ENCODE measurements at regions not wholly inside any gene's neighbourhood (a gene's known extent, or its start where the extent isn't known, plus 50 kb on each side); places are given as distances from the start of the nearest gene placed in this dataset.

DNA sequence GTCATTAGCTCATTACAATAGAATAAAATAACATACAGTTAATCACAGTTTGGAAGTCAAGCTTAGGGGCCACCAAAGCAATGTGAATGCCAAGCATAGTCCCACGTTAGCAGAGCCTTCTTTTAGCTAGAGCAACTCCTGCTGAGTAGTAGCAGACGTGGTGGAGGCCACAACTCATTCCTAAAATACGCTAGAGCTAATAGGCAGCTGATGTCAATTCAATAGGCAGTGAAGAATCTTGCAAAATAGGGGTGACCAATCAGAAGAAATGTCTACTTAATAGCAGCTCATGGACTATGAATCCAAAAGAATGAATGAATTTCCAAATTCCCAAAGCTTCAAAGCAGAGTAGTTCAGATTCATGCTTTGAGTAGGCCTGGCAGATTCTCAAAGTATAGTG is 292.9 kb upstream of the RORA start:
- no peak overlapping the region for H3K4me2 ChIP-seq (ENCODE audit: unreplicated experiment)
- H3K9me2 ChIP-seq (ENCODE audit: insufficient read depth): no peaks in the 10 kb centered on the region
- no peak overlapping the region for H3K9ac ChIP-seq
- H3F3A ChIP-seq (ENCODE audit: insufficient read depth): no peaks in the 10 kb centered on the region
- no peak overlapping the region for H3K27ac ChIP-seq
- H3K9me3 ChIP-seq (ENCODE audit: low read depth): no peaks in the 10 kb centered on the region
- H4K20me1 ChIP-seq (ENCODE audit: insufficient read depth): no peaks in the 10 kb centered on the region
- H3K79me2 ChIP-seq (ENCODE audit: insufficient read depth): no peaks in the 10 kb centered on the region
- H2AFZ ChIP-seq: no peak overlapping the region
- no peaks in the 10 kb centered on the region for H3K4me1 ChIP-seq (ENCODE audit: insufficient read depth)
- in situ Hi-C loops (cut with MboI): no loop called here
- H3K4me3 ChIP-seq: no peak overlapping the region
- peak; percentile 3 for DNase-seq
- TF ChIP-seq EZH2 (IDR thresholded peaks at IDR 0.05; ENCODE audit: insufficient read depth, poor library complexity, severe bottlenecking): no peak
- no peak for TF ChIP-seq EZH2phosphoT487 (IDR thresholded peaks at IDR 0.05; ENCODE audit: insufficient read depth, low read depth)
- no peaks in the 10 kb centered on the region for H3K36me3 ChIP-seq (ENCODE audit: low read depth)
- WGBS, 2 experiments (ENCODE audit: low coverage in 1 of 2, low lambda C conversion rate in 2 of 2, missing lambda C conversion rate in 2 of 2): 10 to 11% methylated on average over 3 of the region's 3 CpGs
- H3K27me3 ChIP-seq (replicated peaks; ENCODE audit: insufficient read depth): no peaks in the 10 kb centered on the region; the same call in 1 of the 2 replicates

DNA sequence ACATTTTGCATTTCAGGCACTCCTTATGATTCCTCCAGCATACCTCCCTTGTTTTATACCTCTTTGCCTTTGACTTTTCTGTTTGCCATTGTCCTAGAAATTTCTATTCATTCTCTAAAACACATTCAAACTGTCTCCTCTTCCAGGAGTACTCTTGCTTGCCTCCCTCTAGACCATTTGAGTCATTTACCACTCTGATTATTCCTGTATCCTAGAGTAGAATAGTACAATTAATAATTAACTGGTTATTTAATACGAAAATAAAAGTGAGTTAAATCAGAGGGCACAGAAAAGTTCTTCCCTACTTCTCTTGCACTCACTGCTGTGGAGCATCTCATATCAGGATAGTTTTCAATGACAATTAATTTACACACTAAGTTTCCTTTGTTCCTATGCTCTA is 290.2 kb upstream of the RORA start:
- DNase-seq: no peak
- 11 to 14% methylated on average over 1 of the region's 1 CpG for WGBS, 2 experiments (ENCODE audit: low coverage in 1 of 2, low lambda C conversion rate in 2 of 2, missing lambda C conversion rate in 2 of 2)

DNA sequence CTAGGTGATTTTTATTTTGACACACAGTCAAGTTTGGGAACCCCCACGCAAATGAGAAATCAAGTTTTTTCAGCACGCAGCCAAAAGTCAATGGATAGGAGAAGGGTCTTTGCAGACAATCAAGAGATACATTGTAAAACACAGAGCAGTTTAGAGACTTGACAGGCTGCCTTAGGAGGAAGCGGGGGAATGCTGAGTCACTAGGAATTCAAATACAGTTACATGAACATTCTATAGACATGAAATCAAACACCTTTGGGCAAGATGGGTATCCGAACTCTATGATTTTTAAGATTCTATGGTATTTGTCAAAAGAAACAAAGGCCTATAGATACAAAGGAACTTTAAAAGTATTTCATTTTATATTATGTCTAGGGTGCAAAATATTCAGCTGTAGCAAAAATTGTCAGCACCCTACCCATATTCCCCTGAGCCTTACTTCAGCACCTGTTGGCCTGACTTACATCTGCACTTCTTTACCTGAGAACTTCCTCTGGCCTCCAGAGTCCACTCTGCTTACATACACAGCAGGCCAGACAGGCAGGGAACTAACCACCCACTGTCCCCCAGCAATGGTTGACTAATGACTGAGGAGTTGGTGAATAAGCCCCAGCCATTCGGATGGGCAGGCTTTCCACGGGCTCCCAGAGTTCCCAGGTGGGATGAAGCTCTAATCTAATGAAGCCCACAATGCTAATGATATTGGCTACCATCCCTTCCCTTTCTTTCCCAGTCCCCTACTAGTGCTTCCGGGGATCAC is 289.3 kb upstream of the RORA start:
- H3K4me2 ChIP-seq (ENCODE audit: unreplicated experiment): no peak overlapping the region
- no peaks in the 10 kb centered on the region for H3K9me2 ChIP-seq (ENCODE audit: insufficient read depth)
- no peak overlapping the region for H3K9ac ChIP-seq
- in situ Hi-C loops (cut with MboI): no loop called here
- H3K79me2 ChIP-seq (ENCODE audit: insufficient read depth): no peaks in the 10 kb centered on the region
- H3F3A ChIP-seq (ENCODE audit: insufficient read depth): no peaks in the 10 kb centered on the region
- WGBS, 2 experiments (ENCODE audit: low coverage in 1 of 2, low lambda C conversion rate in 2 of 2, missing lambda C conversion rate in 2 of 2): 36 to 39% methylated on average over 7 of the region's 7 CpGs
- no peak overlapping the region for H3K4me3 ChIP-seq
- no peak overlapping the region for H2AFZ ChIP-seq
- no peak overlapping the region for H3K27ac ChIP-seq
- no peaks in the 10 kb centered on the region for H3K36me3 ChIP-seq (ENCODE audit: low read depth)
- no peak for DNase-seq
- no peaks in the 10 kb centered on the region for H3K9me3 ChIP-seq (ENCODE audit: low read depth)
- no peaks in the 10 kb centered on the region for H3K4me1 ChIP-seq (ENCODE audit: insufficient read depth)
- H3K27me3 ChIP-seq (replicated peaks; ENCODE audit: insufficient read depth): no peaks in the 10 kb centered on the region; the same call in 1 of the 2 replicates
- TF ChIP-seq EZH2 (IDR thresholded peaks at IDR 0.05; ENCODE audit: insufficient read depth, poor library complexity, severe bottlenecking): no peak
- TF ChIP-seq EZH2phosphoT487 (IDR thresholded peaks at IDR 0.05; ENCODE audit: insufficient read depth, low read depth): no peak
- no peaks in the 10 kb centered on the region for H4K20me1 ChIP-seq (ENCODE audit: insufficient read depth)

More for the DNA sequence above, 290.2 kb upstream of the RORA start:
- no peaks in the 10 kb centered on the region for H4K20me1 ChIP-seq (ENCODE audit: insufficient read depth)
- H3K79me2 ChIP-seq (ENCODE audit: insufficient read depth): no peaks in the 10 kb centered on the region
- no peaks in the 10 kb centered on the region for H3K4me1 ChIP-seq (ENCODE audit: insufficient read depth)
- H3K9me3 ChIP-seq (ENCODE audit: low read depth): no peaks in the 10 kb centered on the region
- no peak overlapping the region for H2AFZ ChIP-seq
- no peak overlapping the region for H3K9ac ChIP-seq
- no peaks in the 10 kb centered on the region for H3K36me3 ChIP-seq (ENCODE audit: low read depth)
- H3K4me3 ChIP-seq: no peak overlapping the region
- H3F3A ChIP-seq (ENCODE audit: insufficient read depth): no peaks in the 10 kb centered on the region
- no peak for TF ChIP-seq EZH2phosphoT487 (IDR thresholded peaks at IDR 0.05; ENCODE audit: insufficient read depth, low read depth)
- no peak for TF ChIP-seq EZH2 (IDR thresholded peaks at IDR 0.05; ENCODE audit: insufficient read depth, poor library complexity, severe bottlenecking)
- no peak overlapping the region for H3K27ac ChIP-seq
- H3K4me2 ChIP-seq (ENCODE audit: unreplicated experiment): no peak overlapping the region
- in situ Hi-C loops (cut with MboI): no loop called here
- H3K27me3 ChIP-seq (replicated peaks; ENCODE audit: insufficient read depth): no peaks in the 10 kb centered on the region; the same call in 1 of the 2 replicates
- H3K9me2 ChIP-seq (ENCODE audit: insufficient read depth): no peaks in the 10 kb centered on the region

DNA sequence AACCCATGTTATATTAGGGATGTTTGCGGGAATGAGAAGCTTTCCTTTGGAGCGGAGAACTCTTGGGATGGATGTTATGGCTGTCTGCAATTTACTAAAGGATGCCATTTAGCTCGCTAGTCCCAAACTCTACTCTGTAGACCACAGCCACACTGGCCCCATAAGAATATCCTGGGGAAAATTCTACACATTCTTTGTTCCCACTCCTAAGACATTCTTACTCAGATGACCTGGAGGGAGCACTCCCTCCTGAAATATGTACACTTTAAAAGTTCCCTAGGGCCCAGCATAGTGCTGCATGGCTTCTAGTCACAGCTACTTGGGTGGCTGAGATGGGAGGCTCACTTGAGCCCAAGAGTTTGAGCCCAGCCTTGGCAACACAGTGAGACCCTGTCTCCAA is 288.7 kb upstream of the RORA start:
- Histone ChIP-seq H2AFZ (no peak overlapping the region), H3K79me2 (ENCODE audit: insufficient read depth) (no peaks in the 10 kb centered on the region), H4K20me1 (ENCODE audit: insufficient read depth) (no peaks in the 10 kb centered on the region), H3F3A (ENCODE audit: insufficient read depth) (no peaks in the 10 kb centered on the region), H3K9ac (no peak overlapping the region), H3K9me3 (ENCODE audit: low read depth) (no peaks in the 10 kb centered on the region), H3K36me3 (ENCODE audit: low read depth) (no peaks in the 10 kb centered on the region), H3K9me2 (ENCODE audit: insufficient read depth) (no peaks in the 10 kb centered on the region), H3K4me1 (ENCODE audit: insufficient read depth) (no peaks in the 10 kb centered on the region), H3K4me2 (ENCODE audit: unreplicated experiment) (no peak overlapping the region), H3K4me3 (no peak overlapping the region), H3K27ac (no peak overlapping the region), H3K27me3 (replicated peaks; ENCODE audit: insufficient read depth) (no peaks in the 10 kb centered on the region; the same call in 1 of the 2 replicates)
- TF ChIP-seq EZH2phosphoT487 (IDR thresholded peaks at IDR 0.05; ENCODE audit: insufficient read depth, low read depth) (no peak), EZH2 (IDR thresholded peaks at IDR 0.05; ENCODE audit: insufficient read depth, poor library complexity, severe bottlenecking) (no peak)
- in situ Hi-C loops (cut with MboI): no loop called here
- 63 to 72% methylated on average over 3 of the region's 3 CpGs for WGBS, 2 experiments (ENCODE audit: low coverage in 1 of 2, low lambda C conversion rate in 2 of 2, missing lambda C conversion rate in 2 of 2)
- no peak for DNase-seq
